Ishikawa (cell line): ENCODE measurements at regions not wholly inside any gene's neighbourhood (a gene's known extent, or its start where the extent isn't known, plus 50 kb on each side); places are given as distances from the start of the nearest gene placed in this dataset.

Experiments used
- CEBPB ChIP-seq: IDR thresholded peaks from 2 replicates; pipeline ENCODE4 v1.6.1; 2012
- CREB1 ChIP-seq: IDR thresholded peaks from 2 replicates; pipeline ENCODE4 v1.6.1; 2012; ENCODE audit warnings: low read depth
- EP300 ChIP-seq: IDR thresholded peaks from 2 replicates; pipeline ENCODE4 v1.6.1; 2012; ENCODE audit warnings: borderline replicate concordance
- MAX ChIP-seq: IDR thresholded peaks from 2 replicates; pipeline ENCODE4 v1.6.1; 2012
- RAD21 ChIP-seq: IDR thresholded peaks from 2 replicates; pipeline ENCODE4 v1.6.1; 2012; ENCODE audit warnings: low read depth
- TAF1 ChIP-seq: IDR thresholded peaks from 2 replicates; pipeline ENCODE4 v1.6.1; 2012; ENCODE audit warnings: low read depth, mild to moderate bottlenecking
- USF1 ChIP-seq: IDR thresholded peaks from 2 replicates; pipeline ENCODE4 v1.6.1; 2012
- TF ChIP-seq, protein P1 (sequence below): IDR thresholded peaks from 2 replicates; pipeline ENCODE4 v1.6.1; 2012; ENCODE audit warnings: low read depth, mild to moderate bottlenecking

DNA sequence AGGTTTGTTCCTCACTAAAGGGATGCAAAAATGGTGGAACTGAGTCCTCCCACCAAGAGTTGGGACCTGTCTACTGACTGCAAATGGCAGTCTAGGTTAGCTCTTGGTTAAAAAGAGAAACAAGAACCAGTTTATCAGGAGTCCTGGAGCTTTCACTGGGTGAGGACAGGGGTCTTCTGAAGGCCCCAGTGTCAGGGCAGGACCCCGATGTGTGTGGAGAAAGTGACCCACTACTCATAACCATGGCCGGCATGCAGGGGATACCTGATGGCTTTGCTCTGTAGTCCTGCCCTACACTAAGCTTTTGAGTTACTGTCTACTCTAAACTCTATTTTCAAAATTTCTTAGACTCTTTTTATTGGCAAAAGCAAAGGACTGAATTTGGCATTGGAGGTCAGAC, 220.5 kb downstream of the ANKRD60 start:
- TF ChIP-seq TAF1 (no peak), EP300 (no peak), RAD21 (no peak), CEBPB (no peak), MAX (no peak), USF1 (no peak), CREB1 (no peak)
- TF ChIP-seq, protein P1, sequence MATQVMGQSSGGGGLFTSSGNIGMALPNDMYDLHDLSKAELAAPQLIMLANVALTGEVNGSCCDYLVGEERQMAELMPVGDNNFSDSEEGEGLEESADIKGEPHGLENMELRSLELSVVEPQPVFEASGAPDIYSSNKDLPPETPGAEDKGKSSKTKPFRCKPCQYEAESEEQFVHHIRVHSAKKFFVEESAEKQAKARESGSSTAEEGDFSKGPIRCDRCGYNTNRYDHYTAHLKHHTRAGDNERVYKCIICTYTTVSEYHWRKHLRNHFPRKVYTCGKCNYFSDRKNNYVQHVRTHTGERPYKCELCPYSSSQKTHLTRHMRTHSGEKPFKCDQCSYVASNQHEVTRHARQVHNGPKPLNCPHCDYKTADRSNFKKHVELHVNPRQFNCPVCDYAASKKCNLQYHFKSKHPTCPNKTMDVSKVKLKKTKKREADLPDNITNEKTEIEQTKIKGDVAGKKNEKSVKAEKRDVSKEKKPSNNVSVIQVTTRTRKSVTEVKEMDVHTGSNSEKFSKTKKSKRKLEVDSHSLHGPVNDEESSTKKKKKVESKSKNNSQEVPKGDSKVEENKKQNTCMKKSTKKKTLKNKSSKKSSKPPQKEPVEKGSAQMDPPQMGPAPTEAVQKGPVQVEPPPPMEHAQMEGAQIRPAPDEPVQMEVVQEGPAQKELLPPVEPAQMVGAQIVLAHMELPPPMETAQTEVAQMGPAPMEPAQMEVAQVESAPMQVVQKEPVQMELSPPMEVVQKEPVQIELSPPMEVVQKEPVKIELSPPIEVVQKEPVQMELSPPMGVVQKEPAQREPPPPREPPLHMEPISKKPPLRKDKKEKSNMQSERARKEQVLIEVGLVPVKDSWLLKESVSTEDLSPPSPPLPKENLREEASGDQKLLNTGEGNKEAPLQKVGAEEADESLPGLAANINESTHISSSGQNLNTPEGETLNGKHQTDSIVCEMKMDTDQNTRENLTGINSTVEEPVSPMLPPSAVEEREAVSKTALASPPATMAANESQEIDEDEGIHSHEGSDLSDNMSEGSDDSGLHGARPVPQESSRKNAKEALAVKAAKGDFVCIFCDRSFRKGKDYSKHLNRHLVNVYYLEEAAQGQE, result no peak
